OCI-LY3 (cell line): ENCODE measurements at regions not wholly inside any gene's neighbourhood (a gene's known extent, or its start where the extent isn't known, plus 50 kb on each side); places are given as distances from the start of the nearest gene placed in this dataset.
A peak's percentile ranks its signal among the peaks of the same experiment; 100 is the strongest.

Experiments
- H2AFZ ChIP-seq: fragments of 200-600, 300-600 bp; shearing (Covaris generic); 2 replicates; pipeline ENCODE4 v1.6.0; 2014; ENCODE audit warnings: antibody characterized with exemption, low read depth, low read length
- H3K27ac ChIP-seq: fragments of 200-600, 300-600 bp; sonication (generic); 2 replicates; pipeline ENCODE4 v1.5.1; 2014; ENCODE audit warnings: mild to moderate bottlenecking, low read length, moderate library complexity, mixed read lengths
- H3K27me3 ChIP-seq: fragments of 200-600, 300-600 bp; sonication (generic); 2 replicates; pipeline ENCODE4 v1.6.1; 2014; ENCODE audit warnings: low read depth, low read length, mixed read lengths
- H3K36me3 ChIP-seq: fragments of 200-600, 300-600 bp; sonication (generic); replicated peaks from 2 replicates; pipeline ENCODE3; 2014; ENCODE audit warnings: low read depth, low read length, mixed read lengths
- H3K4me1 ChIP-seq: fragments of 300-600, 200-600 bp; sonication (generic); 2 replicates; pipeline ENCODE4 v1.6.1; 2014; ENCODE audit warnings: low read length, mixed read lengths
- H3K4me2 ChIP-seq: fragments of 200-600, 300-600 bp; sonication (generic); 2 replicates; pipeline ENCODE4 v1.6.1; 2014; ENCODE audit warnings: low read length, mixed read lengths
- H3K4me3 ChIP-seq: fragments of 300-600, 200-600 bp; sonication (generic); 2 replicates; pipeline ENCODE4 v1.5.1; 2014; ENCODE audit warnings: antibody characterized with exemption, mild to moderate bottlenecking, low read length, moderate library complexity
- H3K79me2 ChIP-seq: fragments of 300-600, 200-600 bp; shearing (Covaris generic); 2 replicates; pipeline ENCODE4 v1.6.1; 2014; ENCODE audit warnings: mild to moderate bottlenecking, low read length, mixed read lengths
- H3K9ac ChIP-seq: fragments of 300-600, 200-600 bp; shearing (Covaris generic); 2 replicates; pipeline ENCODE4 v1.6.0; 2014; ENCODE audit warnings: mild to moderate bottlenecking, low read length, moderate library complexity
- H3K9me3 ChIP-seq: fragments of 200-600, 300-600 bp; shearing (Covaris generic); 2 replicates; pipeline ENCODE4 v1.6.1; 2014; ENCODE audit warnings: low read length, mixed read lengths; ENCODE audit not compliant: insufficient read depth
- H4K20me1 ChIP-seq: fragments of 200-600, 300-600 bp; sonication (generic); 2 replicates; pipeline ENCODE4 v1.6.1; 2016; ENCODE audit warnings: low read length, mixed read lengths; ENCODE audit not compliant: insufficient read depth
- EZH2phosphoT487 ChIP-seq: fragments of 200-600 bp; shearing (Covaris generic); IDR thresholded peaks from 2 replicates; pipeline ENCODE4 v1.6.1; 2018; ENCODE audit warnings: antibody characterized with exemption, mixed run types, low read depth
- TF ChIP-seq, protein P1 (sequence below): fragments of 200-600, 300-600 bp; sonication (generic); IDR thresholded peaks from 2 replicates; pipeline ENCODE4 v1.5.1; 2014; ENCODE audit warnings: antibody characterized with exemption, low read length, low read depth

DNA sequence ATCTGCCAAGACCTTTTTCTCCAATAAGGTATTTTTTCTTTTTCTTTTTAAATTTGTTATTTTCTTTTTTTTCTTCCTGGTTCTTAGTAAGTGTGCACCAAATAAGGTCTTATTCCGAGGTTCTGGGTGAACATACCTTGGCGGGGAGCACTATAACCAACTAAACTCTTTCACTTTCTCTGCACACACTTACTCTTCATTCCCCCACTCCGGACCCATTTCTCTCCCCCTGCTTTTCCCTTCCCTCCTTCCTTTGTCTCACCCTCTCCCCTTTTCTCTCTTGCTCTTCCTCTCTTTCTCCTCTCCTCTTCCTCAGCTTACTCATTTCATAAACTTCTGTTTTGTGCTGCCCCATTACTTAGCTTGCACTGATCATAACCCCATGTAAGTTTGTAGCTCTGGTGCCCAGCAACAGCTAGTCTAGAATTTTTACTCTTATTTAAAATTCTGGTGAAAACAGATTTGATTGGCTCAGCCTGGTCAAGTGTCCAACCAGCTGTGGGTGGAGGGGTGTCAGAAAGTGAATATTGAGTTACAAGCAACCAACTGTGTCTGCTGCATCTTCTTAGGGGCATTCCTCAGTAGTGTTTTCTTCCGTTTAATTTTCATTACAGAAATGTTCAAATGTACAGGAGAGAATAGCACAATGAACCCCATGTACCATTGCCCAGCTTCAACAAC is 297.5 kb downstream of the SHQ1 start:
- Histone ChIP-seq H3K4me3 (peak overlapping the region; percentile 17), H3K4me2 (peak overlapping the region; percentile 60), H3K4me1 (peaks cover 30% of the 10 kb centered on the region), H3K36me3 (no peaks in the 10 kb centered on the region), H3K9me3 (no peaks in the 10 kb centered on the region), H3K9ac (no peak overlapping the region), H3K27ac (no peak overlapping the region), H2AFZ (peak overlapping the region; percentile 15; the same call in 1 of the 2 replicates), H3K27me3 (no peaks in the 10 kb centered on the region), H4K20me1 (no peaks in the 10 kb centered on the region), H3K79me2 (no peaks in the 10 kb centered on the region)
- TF ChIP-seq EZH2phosphoT487 = no peak
- TF ChIP-seq, protein P1, sequence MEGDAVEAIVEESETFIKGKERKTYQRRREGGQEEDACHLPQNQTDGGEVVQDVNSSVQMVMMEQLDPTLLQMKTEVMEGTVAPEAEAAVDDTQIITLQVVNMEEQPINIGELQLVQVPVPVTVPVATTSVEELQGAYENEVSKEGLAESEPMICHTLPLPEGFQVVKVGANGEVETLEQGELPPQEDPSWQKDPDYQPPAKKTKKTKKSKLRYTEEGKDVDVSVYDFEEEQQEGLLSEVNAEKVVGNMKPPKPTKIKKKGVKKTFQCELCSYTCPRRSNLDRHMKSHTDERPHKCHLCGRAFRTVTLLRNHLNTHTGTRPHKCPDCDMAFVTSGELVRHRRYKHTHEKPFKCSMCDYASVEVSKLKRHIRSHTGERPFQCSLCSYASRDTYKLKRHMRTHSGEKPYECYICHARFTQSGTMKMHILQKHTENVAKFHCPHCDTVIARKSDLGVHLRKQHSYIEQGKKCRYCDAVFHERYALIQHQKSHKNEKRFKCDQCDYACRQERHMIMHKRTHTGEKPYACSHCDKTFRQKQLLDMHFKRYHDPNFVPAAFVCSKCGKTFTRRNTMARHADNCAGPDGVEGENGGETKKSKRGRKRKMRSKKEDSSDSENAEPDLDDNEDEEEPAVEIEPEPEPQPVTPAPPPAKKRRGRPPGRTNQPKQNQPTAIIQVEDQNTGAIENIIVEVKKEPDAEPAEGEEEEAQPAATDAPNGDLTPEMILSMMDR = no peak

DNA sequence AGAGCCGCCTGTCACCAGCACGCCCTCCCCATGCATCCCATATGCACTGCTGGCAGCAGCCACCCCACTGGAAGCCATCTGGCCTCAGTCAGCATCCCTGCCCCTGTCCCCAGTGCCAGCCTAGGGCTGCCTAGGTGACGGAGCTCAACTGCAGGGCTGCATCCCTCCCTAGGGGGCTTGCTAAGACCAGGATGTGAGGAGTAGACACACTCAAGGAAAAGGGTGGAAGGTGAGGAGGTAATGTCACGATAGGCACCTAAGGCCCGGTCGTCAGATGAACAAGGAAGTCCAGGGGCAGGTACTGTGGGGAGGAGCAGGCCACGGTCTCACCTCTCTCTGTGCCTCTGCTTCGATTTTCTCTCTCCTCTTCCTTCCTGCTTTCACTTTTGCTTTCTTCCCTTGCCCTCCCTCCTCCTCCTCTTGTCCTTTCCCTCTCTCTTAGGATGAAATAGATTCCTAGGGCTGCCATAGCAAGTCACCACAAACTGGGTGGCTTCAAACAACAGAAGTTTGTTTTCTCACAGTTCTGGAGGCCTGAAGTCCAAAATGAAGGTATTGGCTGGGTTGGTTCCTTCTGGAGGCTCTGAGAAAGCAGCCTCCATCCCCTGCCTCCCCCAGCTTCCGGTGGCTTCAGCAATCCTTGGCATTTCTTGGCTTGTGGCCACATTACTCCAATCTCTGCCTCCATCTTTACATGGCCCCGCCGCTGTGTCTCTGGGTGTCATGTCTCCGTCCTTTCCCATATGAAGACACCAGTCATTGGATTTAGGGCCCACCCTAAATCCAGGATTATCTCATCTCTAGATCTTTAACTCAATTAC is 298.3 kb downstream of the SHQ1 start:
- Histone ChIP-seq H3K36me3 (no peaks in the 10 kb centered on the region), H3K9ac (peak overlapping the region; percentile 9; the same call in 1 of the 2 replicates), H3K9me3 (no peaks in the 10 kb centered on the region), H3K4me1 (peaks cover 30% of the 10 kb centered on the region), H2AFZ (peak overlapping the region; percentile 77), H3K4me2 (peak overlapping the region; percentile 60), H3K79me2 (no peaks in the 10 kb centered on the region), H3K27ac (no peak overlapping the region), H4K20me1 (no peaks in the 10 kb centered on the region), H3K4me3 (peak overlapping the region; percentile 51), H3K27me3 (no peaks in the 10 kb centered on the region)
- TF ChIP-seq, protein P1 = no peak
- no peak for TF ChIP-seq EZH2phosphoT487

DNA sequence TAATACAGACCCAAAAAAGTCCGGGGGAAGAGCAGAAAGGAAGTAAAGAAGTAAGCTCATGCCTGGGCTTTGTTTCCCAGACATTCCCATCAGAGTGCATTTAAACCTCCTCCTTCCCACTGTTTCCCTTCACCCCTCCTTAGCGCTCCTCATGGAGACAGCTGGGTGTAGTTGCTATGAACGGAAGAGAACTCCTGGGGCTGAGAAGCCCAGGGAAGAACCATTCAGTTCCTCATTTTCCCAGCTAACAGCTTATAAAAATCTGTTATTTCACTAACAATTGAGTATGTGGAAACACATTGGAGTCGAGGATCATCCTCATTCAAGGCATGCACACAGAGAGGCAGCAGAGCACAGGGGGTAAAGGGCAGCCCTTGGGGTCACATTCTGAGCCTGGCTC is 299.3 kb downstream of the SHQ1 start:
- Histone ChIP-seq H3K79me2 (no peaks in the 10 kb centered on the region), H3K4me1 (peaks cover 30% of the 10 kb centered on the region), H3K4me2 (no peak overlapping the region), H3K4me3 (no peak overlapping the region), H4K20me1 (no peaks in the 10 kb centered on the region), H3K36me3 (no peaks in the 10 kb centered on the region), H3K27ac (no peak overlapping the region), H2AFZ (no peak overlapping the region), H3K27me3 (no peaks in the 10 kb centered on the region), H3K9ac (no peak overlapping the region), H3K9me3 (no peaks in the 10 kb centered on the region)
- no peak for TF ChIP-seq EZH2phosphoT487
- TF ChIP-seq, protein P1 = no peak

DNA sequence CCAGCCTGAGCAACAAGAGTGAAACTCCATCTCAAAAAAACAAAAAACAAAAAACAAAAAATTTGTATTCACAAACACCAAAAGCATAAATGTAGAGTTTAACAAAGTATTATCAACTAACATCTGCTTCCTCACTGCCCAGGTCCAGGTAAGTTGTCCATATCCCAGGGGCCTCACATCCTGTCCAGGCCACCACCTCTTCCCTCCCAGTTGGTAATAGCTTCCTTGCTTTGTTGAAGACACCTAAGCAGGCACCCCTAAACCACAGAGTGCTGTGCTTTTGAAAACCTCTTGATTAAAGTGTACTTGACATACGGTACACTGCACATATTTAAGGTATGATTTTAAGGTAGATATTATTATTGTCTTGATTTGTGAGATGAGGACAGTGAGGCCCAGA is 299.8 kb downstream of the SHQ1 start:
- H3K4me2 ChIP-seq = no peak overlapping the region
- no peak overlapping the region for H3K4me3 ChIP-seq
- peaks cover 30% of the 10 kb centered on the region for H3K4me1 ChIP-seq
- no peak overlapping the region for H3K27ac ChIP-seq
- H3K9ac ChIP-seq = no peak overlapping the region
- no peaks in the 10 kb centered on the region for H4K20me1 ChIP-seq
- H3K79me2 ChIP-seq = no peaks in the 10 kb centered on the region
- H3K9me3 ChIP-seq = no peaks in the 10 kb centered on the region
- no peaks in the 10 kb centered on the region for H3K36me3 ChIP-seq
- H3K27me3 ChIP-seq = no peaks in the 10 kb centered on the region
- TF ChIP-seq, protein P1 = no peak
- TF ChIP-seq EZH2phosphoT487 = no peak
- H2AFZ ChIP-seq = no peak overlapping the region
